Omental fat pad (tissue), 3 donors: ENCODE measurements at regions not wholly inside any gene's neighbourhood (a gene's known extent, or its start where the extent isn't known, plus 50 kb on each side); places are given as distances from the start of the nearest gene placed in this dataset.

Experiments used
- ATAC-seq: fragments of 150-250 bp; one replicate; pipeline ENCODE4 v1.9.1; 2016; ENCODE audit warnings: mild to moderate bottlenecking, moderate library complexity; ENCODE audit not compliant: low FRiP score
- DNase-seq: peaks from one replicate; pipeline ENCODE4 v3.0.0-alpha.2; 2019; ENCODE audit warnings: low spot score
- TF ChIP-seq, protein P1 (sequence below), 3 donors: fragments of 450-650 bp; IDR thresholded peaks; one replicate each; pipeline ENCODE4 v1.5.1; 2016 to 2017; ENCODE audit warnings: antibody characterized with exemption in 3 of 3, mild to moderate bottlenecking in 3 of 3, moderate library complexity in 2 of 3

DNA sequence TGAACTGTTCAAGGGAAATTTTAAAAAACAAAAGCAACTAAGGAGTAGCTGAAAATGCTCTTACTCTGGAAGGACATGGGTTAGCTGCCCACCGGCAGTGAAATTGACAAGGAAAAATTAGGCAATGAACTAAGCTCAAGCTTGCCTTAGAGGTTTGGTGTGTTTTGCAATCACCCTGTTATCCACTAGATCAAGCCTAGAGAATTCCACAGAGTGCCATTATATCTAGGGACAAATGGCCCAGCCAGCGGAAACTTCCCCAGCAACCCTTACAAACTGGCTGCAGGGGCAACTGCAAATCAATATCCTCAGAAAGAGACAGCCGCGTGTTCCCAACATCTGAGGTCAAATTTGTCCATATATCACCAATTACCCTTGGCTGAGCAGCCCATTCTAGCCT lies 258.2 kb downstream of the SP3 start:
- ATAC-seq (no peak), DNase-seq (no peak)
- TF ChIP-seq, protein P1, sequence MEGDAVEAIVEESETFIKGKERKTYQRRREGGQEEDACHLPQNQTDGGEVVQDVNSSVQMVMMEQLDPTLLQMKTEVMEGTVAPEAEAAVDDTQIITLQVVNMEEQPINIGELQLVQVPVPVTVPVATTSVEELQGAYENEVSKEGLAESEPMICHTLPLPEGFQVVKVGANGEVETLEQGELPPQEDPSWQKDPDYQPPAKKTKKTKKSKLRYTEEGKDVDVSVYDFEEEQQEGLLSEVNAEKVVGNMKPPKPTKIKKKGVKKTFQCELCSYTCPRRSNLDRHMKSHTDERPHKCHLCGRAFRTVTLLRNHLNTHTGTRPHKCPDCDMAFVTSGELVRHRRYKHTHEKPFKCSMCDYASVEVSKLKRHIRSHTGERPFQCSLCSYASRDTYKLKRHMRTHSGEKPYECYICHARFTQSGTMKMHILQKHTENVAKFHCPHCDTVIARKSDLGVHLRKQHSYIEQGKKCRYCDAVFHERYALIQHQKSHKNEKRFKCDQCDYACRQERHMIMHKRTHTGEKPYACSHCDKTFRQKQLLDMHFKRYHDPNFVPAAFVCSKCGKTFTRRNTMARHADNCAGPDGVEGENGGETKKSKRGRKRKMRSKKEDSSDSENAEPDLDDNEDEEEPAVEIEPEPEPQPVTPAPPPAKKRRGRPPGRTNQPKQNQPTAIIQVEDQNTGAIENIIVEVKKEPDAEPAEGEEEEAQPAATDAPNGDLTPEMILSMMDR (IDR thresholded peaks at IDR 0.05) = no peak

DNA sequence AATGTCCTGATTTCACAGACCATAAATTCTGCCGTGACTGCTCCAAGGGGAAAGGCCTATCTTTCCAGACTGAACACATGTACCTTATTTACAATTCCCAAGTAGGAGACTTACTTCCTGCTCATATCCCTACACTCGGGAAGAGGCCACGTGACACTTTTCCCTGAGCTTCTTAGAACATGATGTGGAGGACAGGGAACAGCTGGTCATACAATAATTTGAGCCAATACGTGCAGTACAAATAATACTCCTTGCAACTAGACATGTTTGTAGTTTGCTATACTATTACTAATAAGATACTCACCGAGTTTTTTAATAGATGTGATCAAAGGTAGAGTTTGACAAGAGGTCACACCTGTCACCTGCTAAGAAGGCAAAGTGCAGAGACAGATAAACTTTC lies 256.4 kb downstream of the SP3 start:
- ATAC-seq = no peak
- DNase-seq = no peak
- TF ChIP-seq, protein P1 (IDR thresholded peaks at IDR 0.05) = no peak

DNA sequence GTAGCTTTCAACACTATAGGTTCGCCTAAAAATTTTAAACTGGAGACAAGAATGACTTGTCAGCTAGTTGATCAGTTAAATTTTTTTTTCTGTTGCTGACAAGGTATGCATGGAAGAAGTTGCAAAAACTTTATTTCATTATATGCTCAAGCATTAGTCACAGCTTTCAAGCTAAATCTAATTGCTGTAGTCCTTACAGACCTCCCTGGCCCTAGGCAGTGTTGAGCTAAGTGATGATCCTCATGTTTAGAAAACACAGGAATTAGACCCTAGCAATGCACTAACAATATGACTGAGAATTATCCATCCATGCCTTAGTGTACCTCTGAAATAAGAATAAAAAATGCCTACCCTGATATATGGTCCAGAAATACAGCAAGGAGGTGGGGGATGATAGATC lies 253.4 kb downstream of the SP3 start:
- ATAC-seq (no peak), DNase-seq (no peak)
- TF ChIP-seq, protein P1 (IDR thresholded peaks at IDR 0.05) = no peak

DNA sequence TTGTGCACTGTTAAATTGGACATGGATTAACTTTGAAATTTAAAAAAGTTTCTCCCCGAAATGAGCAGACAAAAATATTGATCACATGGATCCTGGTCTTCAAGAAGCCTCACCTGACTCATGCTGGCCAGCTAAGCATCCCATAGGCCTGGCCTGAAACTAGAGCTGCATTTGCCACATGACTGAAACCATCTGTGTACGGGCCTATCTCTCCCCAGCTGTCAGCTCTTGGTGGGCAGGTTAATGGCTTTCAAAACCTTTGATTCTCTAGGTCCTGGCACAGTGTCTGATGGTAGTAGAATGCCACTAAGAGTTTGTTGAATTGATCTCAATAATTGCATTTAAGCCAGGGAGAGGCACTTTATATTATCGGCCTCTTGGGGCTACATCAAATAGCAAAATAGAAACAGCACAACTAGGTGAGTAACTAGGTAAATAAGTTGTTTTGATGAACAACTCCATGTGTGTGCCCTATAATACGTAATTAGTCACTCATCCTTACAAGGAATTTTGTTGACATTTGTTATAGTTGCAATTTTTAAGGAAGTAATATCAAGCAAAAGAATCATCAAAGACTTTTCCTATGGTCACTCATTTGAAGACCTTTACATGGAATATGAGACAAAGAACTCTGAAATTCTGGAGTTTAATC lies 251.1 kb downstream of the SP3 start:
- ATAC-seq (no peak), DNase-seq (no peak)
- TF ChIP-seq, protein P1 (IDR thresholded peaks at IDR 0.05) = no peak

DNA sequence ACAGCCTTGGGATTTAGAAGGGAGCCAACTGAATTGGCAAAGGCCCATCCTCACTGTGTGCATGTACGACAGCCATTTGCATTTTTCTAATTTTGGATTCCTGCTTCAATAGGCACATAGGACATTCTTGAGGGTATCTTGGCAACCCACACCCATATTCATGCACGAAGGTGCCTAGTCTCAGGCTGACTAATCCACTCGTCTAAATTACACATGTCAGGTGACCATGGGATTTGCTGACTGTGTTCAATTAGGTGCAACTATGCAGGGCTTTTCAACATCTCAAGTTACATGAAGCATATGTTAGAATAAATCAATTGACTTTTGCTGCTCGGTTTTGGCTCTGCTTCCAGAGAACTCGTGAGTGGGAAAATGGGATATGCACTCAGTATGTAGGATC lies 249.7 kb downstream of the SP3 start:
- no peak for ATAC-seq
- DNase-seq = no peak
- TF ChIP-seq, protein P1 (IDR thresholded peaks at IDR 0.05) = no peak

DNA sequence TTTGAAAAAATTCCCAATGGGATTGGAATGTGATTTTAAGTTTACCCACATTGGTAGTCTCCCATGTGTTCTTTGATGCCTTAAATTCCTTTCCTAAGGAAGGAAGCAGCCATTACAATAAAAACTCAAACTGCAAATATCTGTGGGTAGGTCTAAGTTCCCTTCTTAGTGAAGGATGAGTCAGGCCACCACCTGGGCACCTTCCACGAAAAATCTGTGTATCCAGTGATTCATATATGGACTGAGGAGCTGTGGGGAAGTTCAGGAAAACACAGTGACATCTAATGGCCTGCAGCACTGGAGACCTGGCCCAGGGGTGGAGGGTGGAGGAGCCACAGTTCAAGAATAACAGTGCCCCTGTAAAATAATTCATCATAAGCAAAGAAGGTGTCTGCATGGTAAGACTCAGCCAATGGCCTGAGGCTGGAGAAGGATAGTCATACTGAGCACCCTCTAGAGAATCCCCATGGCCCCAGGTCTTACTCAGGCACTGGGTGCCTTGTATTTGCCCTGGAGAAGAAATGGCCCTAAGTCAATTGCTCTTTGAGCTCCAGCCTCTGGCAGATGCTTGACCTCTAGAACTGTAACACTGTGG lies 248.6 kb downstream of the SP3 start:
- ATAC-seq = no peak
- DNase-seq = no peak
- TF ChIP-seq, protein P1 (IDR thresholded peaks at IDR 0.05) = no peak

DNA sequence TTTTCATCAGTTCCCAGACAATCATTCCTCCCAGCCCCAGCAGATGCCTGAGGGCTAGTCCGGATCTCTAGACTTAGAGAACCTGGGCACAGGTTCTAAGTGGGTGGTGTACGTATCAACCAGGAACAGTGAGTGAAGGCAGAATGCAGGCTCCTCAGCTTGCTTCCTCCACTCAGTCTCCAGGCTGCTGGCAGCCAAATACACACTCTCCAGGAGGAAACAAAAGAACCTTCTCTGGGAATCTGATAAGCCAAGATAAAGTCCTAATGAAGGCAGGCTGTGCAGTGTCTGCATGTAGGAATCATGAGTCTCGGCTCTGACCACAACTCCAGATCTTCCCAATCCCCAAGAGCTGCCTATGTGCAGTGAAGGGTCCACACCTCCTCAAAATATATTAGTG lies 245.7 kb downstream of the SP3 start:
- TF ChIP-seq, protein P1 (IDR thresholded peaks at IDR 0.05) = no peak
- ATAC-seq = no peak
- DNase-seq = no peak
